Transverse colon (tissue), 4 donors: ENCODE measurements at regions not wholly inside any gene's neighbourhood (a gene's known extent, or its start where the extent isn't known, plus 50 kb on each side); places are given as distances from the start of the nearest gene placed in this dataset.

Source experiments
- EP300 ChIP-seq: sonication (generic); formaldehyde crosslinking; IDR thresholded peaks from one replicate; pipeline ENCODE4 v1.6.1; 2017; ENCODE audit warnings: antibody characterized with exemption, low read depth
- POLR2A ChIP-seq: fragments of 450-650 bp; IDR thresholded peaks from one replicate; pipeline ENCODE4 v1.6.1; 2016; ENCODE audit warnings: antibody characterized with exemption, mild to moderate bottlenecking, moderate library complexity
- POLR2AphosphoS5 ChIP-seq, 3 donors: sonication (generic); formaldehyde crosslinking; IDR thresholded peaks; one replicate each; pipeline ENCODE4 v1.6.1; 2016; ENCODE audit warnings: antibody characterized with exemption in 3 of 3
- TF ChIP-seq, protein P1 (sequence below), 5 experiments: fragments of 200-600 bp in 3 of 5; fragments of 450-650 bp in 2 of 5; sonication (generic) in 3 of 5; IDR thresholded peaks; 1 replicate in 2 of 5; 2 replicates in 3 of 5; pipeline ENCODE4 v1.5.1; 2016 to 2017; ENCODE audit warnings: antibody characterized with exemption in 5 of 5, inconsistent platforms in 3 of 5, mild to moderate bottlenecking in 2 of 5, moderate library complexity in 1 of 5

DNA sequence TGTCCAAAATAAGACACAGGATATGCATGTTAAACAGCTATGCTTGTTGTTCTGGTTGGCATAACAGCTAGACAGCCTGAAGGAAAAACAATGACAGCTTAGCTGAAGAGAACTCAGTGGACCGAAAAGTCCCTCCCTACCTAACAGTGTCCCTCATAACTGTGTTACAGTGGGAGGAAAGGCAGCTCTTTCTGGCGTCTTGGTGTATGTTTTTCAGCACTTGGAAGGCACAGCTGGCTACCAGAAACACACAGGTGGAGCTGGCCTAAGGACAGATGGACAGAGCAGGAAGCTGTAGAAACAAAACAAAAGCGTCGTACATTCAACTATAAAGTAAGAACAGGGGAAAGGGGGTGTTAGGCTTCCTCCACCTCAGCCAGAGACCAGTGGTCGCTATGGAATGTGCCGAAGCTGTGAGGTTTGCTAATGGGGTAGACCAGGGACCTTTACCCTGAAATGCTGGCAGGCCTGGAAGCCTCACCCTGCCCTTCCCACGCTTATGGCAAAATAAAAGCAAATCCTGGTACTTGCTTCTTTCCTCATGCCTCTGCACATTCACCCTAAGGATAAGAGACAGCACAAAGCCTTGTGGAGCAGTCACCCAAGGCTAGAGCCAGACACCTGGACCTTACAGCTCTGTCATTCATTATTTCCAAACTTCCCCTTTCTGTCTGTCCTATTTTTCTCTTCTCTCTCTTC lies 103.5 kb upstream of the TRIB2 start:
- TF ChIP-seq EP300: no peak
- TF ChIP-seq, protein P1, sequence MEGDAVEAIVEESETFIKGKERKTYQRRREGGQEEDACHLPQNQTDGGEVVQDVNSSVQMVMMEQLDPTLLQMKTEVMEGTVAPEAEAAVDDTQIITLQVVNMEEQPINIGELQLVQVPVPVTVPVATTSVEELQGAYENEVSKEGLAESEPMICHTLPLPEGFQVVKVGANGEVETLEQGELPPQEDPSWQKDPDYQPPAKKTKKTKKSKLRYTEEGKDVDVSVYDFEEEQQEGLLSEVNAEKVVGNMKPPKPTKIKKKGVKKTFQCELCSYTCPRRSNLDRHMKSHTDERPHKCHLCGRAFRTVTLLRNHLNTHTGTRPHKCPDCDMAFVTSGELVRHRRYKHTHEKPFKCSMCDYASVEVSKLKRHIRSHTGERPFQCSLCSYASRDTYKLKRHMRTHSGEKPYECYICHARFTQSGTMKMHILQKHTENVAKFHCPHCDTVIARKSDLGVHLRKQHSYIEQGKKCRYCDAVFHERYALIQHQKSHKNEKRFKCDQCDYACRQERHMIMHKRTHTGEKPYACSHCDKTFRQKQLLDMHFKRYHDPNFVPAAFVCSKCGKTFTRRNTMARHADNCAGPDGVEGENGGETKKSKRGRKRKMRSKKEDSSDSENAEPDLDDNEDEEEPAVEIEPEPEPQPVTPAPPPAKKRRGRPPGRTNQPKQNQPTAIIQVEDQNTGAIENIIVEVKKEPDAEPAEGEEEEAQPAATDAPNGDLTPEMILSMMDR (IDR thresholded peaks at IDR 0.05): no peak
- no peak for TF ChIP-seq POLR2AphosphoS5 (IDR thresholded peaks at IDR 0.05)
- no peak for TF ChIP-seq POLR2A
